Mesenchymal stem cell (in vitro differentiated cells and primary cell): ENCODE measurements at regions not wholly inside any gene's neighbourhood (a gene's known extent, or its start where the extent isn't known, plus 50 kb on each side); places are given as distances from the start of the nearest gene placed in this dataset.

ENCODE experiments used
- DNase-seq: peaks from one replicate; pipeline ENCODE4 v3.0.0-alpha.2; 2013
- H2AFZ ChIP-seq: one replicate; pipeline ENCODE4 v1.6.1; 2013; ENCODE audit warnings: low read depth, mild to moderate bottlenecking, control low read depth, inconsistent platforms, low read length, moderate library complexity
- H2AK5ac ChIP-seq: 2 replicates; pipeline ENCODE4 v1.6.1; 2013; ENCODE audit warnings: low read length, moderate library complexity, mild to moderate bottlenecking, inconsistent platforms; ENCODE audit not compliant: severe bottlenecking
- H2BK120ac ChIP-seq: one replicate; pipeline ENCODE4 v1.6.1; 2013; ENCODE audit warnings: low read depth, mild to moderate bottlenecking, inconsistent platforms, low read length, moderate library complexity
- H2BK12ac ChIP-seq, 2 experiments: one replicate each; pipeline ENCODE4 v1.6.1; 2013; ENCODE audit warnings: inconsistent platforms in 2 of 2, low read length in 2 of 2, mild to moderate bottlenecking in 2 of 2, moderate library complexity in 2 of 2, control low read depth in 1 of 2
- H2BK15ac ChIP-seq: one replicate; pipeline ENCODE4 v1.6.1; 2013; ENCODE audit warnings: mild to moderate bottlenecking, low read depth, inconsistent platforms; ENCODE audit not compliant: poor library complexity, severe bottlenecking
- H2BK5ac ChIP-seq: 2 replicates; pipeline ENCODE4 v1.6.1; 2013; ENCODE audit warnings: low read depth, mild to moderate bottlenecking, low read length, control low read depth, inconsistent platforms; ENCODE audit not compliant: poor library complexity, severe bottlenecking
- H3K14ac ChIP-seq, 2 experiments: one replicate each; pipeline ENCODE4 v1.6.1; 2013; ENCODE audit warnings: inconsistent platforms in 2 of 2, low read length in 2 of 2, control low read depth in 1 of 2, mild to moderate bottlenecking in 1 of 2, moderate library complexity in 1 of 2
- H3K18ac ChIP-seq, 2 experiments: one replicate each; pipeline ENCODE4 v1.6.1; 2013; ENCODE audit warnings: inconsistent platforms in 2 of 2, low read length in 2 of 2, control low read depth in 1 of 2, low read depth in 1 of 2, mild to moderate bottlenecking in 1 of 2
- H3K23ac ChIP-seq, 2 experiments: one replicate each; pipeline ENCODE4 v1.6.1; 2013; ENCODE audit warnings: inconsistent platforms in 2 of 2, low read length in 2 of 2, mild to moderate bottlenecking in 2 of 2, moderate library complexity in 2 of 2, control low read depth in 1 of 2
- H3K27ac ChIP-seq: 2 replicates; pipeline ENCODE4 v1.5.1; 2013; ENCODE audit warnings: mild to moderate bottlenecking, moderate library complexity, low read length, control low read depth, inconsistent platforms; ENCODE audit not compliant: poor library complexity, severe bottlenecking
- H3K27me3 ChIP-seq, 2 experiments: 2 replicates each; pipeline versions ENCODE4 v1.6.1 to v1.7.0; 2013; ENCODE audit warnings: low read length in 2 of 2, mild to moderate bottlenecking in 2 of 2, moderate library complexity in 2 of 2, control low read depth in 1 of 2, inconsistent platforms in 1 of 2; ENCODE audit not compliant: control insufficient read depth in 1 of 2, insufficient read depth in 1 of 2
- H3K36me3 ChIP-seq, 2 experiments: 2 replicates each; pipeline versions ENCODE4 v1.6.1 to v1.7.0; 2013; ENCODE audit warnings: low read length in 2 of 2, control low read depth in 1 of 2, inconsistent platforms in 1 of 2, low read depth in 1 of 2, mild to moderate bottlenecking in 1 of 2; ENCODE audit not compliant: insufficient read depth in 2 of 2, control insufficient read depth in 1 of 2
- H3K4ac ChIP-seq, 2 experiments: one replicate each; pipeline ENCODE4 v1.6.1; 2013; ENCODE audit warnings: inconsistent platforms in 2 of 2, low read length in 2 of 2, mild to moderate bottlenecking in 2 of 2, moderate library complexity in 2 of 2, control low read depth in 1 of 2, low read depth in 1 of 2
- H3K4me1 ChIP-seq: 2 replicates; pipeline ENCODE4 v1.6.1; 2013; ENCODE audit warnings: low read depth, low read length, control low read depth; ENCODE audit not compliant: control insufficient read depth, insufficient read depth
- H3K4me2 ChIP-seq: 2 replicates; pipeline ENCODE4 v1.6.1; 2013; ENCODE audit warnings: low read length, mild to moderate bottlenecking, inconsistent platforms; ENCODE audit not compliant: poor library complexity, severe bottlenecking
- H3K4me3 ChIP-seq, 2 experiments: 2 replicates each; pipeline versions ENCODE4 v1.5.1 to v1.7.0; 2013; ENCODE audit warnings: low read length in 2 of 2, mild to moderate bottlenecking in 2 of 2, control low read depth in 1 of 2, low read depth in 1 of 2; ENCODE audit not compliant: insufficient read depth in 1 of 2
- H3K79me1 ChIP-seq: replicated peaks from 2 replicates; pipeline ENCODE4 v1.6.1; 2013; ENCODE audit warnings: mild to moderate bottlenecking, control low read depth, low read length, inconsistent platforms; ENCODE audit not compliant: poor library complexity, severe bottlenecking
- H3K9ac ChIP-seq: 2 replicates; pipeline ENCODE4 v1.7.0; 2013; ENCODE audit warnings: mild to moderate bottlenecking, low read length, moderate library complexity
- H3K9me3 ChIP-seq: 2 replicates; pipeline ENCODE4 v1.7.0; 2013; ENCODE audit warnings: mild to moderate bottlenecking, low read length; ENCODE audit not compliant: control insufficient read depth
- H4K8ac ChIP-seq: one replicate; pipeline ENCODE4 v1.6.1; 2013; ENCODE audit warnings: inconsistent platforms, mild to moderate bottlenecking, low read length, moderate library complexity
- H4K91ac ChIP-seq: one replicate; pipeline ENCODE4 v1.6.1; 2013; ENCODE audit warnings: mild to moderate bottlenecking, low read length, inconsistent platforms
- WGBS: methylation state at CpG from one replicate; pipeline ENCODE4 v1.1.7; 2013; ENCODE audit warnings: mixed read lengths; 5-methylcytosine and 5-hydroxymethylcytosine counted together

DNA sequence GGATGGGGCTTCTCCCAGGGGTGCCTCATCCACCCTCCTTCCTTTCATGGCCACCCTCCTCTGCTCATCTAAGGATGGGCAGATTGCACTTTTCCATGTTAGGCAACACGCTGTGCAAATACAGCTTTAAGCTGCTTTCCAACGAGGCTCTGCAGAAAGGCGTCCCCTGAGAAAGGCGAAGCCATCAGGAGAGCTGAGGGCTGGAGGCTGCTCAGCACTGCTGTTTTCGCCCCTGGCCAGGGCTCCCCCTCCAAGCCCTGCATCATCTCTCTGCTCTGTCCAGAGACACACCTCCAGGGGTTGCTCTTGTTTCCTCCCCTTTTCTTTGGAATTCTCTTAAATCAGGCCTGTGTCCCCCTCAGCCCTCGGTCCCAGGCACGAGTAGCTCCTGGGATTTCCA is 526.1 kb downstream of the CDH26 start:
- H3K79me1 ChIP-seq = no peaks in the 10 kb centered on the region
- no peak overlapping the region for H3K4me2 ChIP-seq
- H3K14ac ChIP-seq = no peak overlapping the region
- no peak overlapping the region for H4K91ac ChIP-seq
- no peak overlapping the region for H3K27ac ChIP-seq
- H2AK5ac ChIP-seq = no peak overlapping the region
- no peaks in the 10 kb centered on the region for H3K4me1 ChIP-seq
- H2BK15ac ChIP-seq = no peak overlapping the region
- H3K4me3 ChIP-seq = no peak overlapping the region
- no peaks in the 10 kb centered on the region for H3K36me3 ChIP-seq
- H2BK12ac ChIP-seq = no peak overlapping the region
- H3K27me3 ChIP-seq = peaks cover 0 to 4% of the 10 kb centered on the region in 2 experiments
- H2BK120ac ChIP-seq = no peak overlapping the region
- H2BK5ac ChIP-seq = no peak overlapping the region
- no peak overlapping the region for H4K8ac ChIP-seq
- no peak overlapping the region for H3K18ac ChIP-seq
- no peak overlapping the region for H3K23ac ChIP-seq
- no peak overlapping the region for H3K9ac ChIP-seq
- H3K9me3 ChIP-seq = no peaks in the 10 kb centered on the region
- 75% methylated on average over 7 of the region's 7 CpGs for WGBS
- DNase-seq = no peak
- no peak overlapping the region for H2AFZ ChIP-seq
- no peak overlapping the region for H3K4ac ChIP-seq

DNA sequence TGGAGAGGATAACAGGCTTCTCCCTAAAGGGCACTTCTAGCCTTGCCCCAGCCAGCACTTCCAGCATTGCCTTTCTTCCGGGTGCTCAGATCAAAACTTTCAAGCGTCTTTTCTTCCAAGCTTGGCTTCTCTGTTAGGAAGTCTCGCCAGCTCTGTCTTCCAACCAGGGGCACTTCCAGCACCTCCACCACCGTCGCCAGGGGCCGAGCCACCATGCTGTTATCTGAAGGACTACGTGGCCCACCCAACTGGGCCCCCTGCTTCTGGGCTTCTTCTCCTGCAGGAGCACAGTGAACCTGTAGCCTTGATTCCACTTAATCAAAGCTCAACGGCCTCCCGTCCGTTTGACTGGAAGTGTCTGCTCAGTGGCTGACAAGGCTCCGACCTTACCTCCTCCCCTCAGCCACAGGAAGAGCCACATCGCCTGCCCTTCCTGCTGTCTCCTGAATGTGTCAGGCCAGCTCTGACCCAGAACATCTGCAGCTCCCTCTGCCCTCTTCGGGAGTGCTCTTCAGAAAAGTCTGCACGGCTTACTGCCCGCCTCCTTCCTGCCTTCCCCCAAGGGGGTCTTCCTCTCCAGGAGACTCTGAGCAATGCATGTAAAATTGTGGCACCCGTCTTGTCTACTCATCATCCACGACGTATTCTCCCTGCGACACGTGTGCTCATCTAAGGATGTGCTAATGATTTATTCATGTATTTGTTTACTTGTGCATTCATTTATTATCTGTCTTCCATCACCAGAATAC is 527.0 kb downstream of the CDH26 start:
- H2BK5ac ChIP-seq = no peak overlapping the region
- no peaks in the 10 kb centered on the region for H3K79me1 ChIP-seq
- H3K4me3 ChIP-seq = no peak overlapping the region
- H3K36me3 ChIP-seq = no peaks in the 10 kb centered on the region
- H2BK120ac ChIP-seq = no peak overlapping the region
- whole genome bisulfite sequencing = 62% methylated on average over 15 of the region's 20 CpGs
- no peak overlapping the region for H3K18ac ChIP-seq
- H3K27ac ChIP-seq = no peak overlapping the region
- no peak overlapping the region for H4K91ac ChIP-seq
- H3K4ac ChIP-seq = no peak overlapping the region
- H3K9ac ChIP-seq = no peak overlapping the region
- H3K4me1 ChIP-seq = no peaks in the 10 kb centered on the region
- H3K23ac ChIP-seq = no peak overlapping the region
- H3K9me3 ChIP-seq = no peaks in the 10 kb centered on the region
- no peak overlapping the region for H2BK12ac ChIP-seq
- H2AK5ac ChIP-seq = no peak overlapping the region
- H3K14ac ChIP-seq = no peak overlapping the region
- no peak overlapping the region for H3K4me2 ChIP-seq
- no peak overlapping the region for H2BK15ac ChIP-seq
- peaks cover 0 to under 1% of the 10 kb centered on the region in 2 experiments for H3K27me3 ChIP-seq
- DNase-seq = no peak
- H4K8ac ChIP-seq = no peak overlapping the region
- H2AFZ ChIP-seq = no peak overlapping the region

DNA sequence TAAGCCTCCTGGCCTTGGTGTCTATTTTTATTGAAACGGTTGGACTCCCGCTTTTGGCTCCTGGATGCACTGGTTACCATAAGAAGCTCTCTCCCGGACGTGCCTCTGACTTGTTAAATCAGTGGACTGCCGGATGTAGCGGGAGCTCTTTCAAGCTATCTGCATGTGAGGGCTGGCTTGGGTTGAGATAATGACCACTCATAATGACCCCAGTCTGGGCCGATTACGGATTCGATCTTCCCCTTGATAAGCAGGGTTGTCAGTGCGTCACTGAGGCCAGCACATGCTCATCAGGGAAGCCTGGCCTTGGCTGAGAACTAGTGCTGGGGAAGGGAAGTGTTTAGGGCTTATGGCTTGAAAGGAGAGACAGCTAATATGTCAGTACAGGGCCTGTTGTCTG is 528.1 kb downstream of the CDH26 start:
- 77% methylated on average over 10 of the region's 10 CpGs for WGBS
- H3K14ac ChIP-seq = no peak overlapping the region
- no peak for DNase-seq
- H3K4me1 ChIP-seq = no peaks in the 10 kb centered on the region
- H3K27ac ChIP-seq = no peak overlapping the region
- no peak overlapping the region for H2BK5ac ChIP-seq
- no peak overlapping the region for H3K4me2 ChIP-seq
- no peak overlapping the region for H2BK12ac ChIP-seq
- no peak overlapping the region for H2BK15ac ChIP-seq
- H3K9me3 ChIP-seq = no peaks in the 10 kb centered on the region
- H3K27me3 ChIP-seq = no peaks in the 10 kb centered on the region
- no peaks in the 10 kb centered on the region for H3K79me1 ChIP-seq
- no peak overlapping the region for H3K23ac ChIP-seq
- no peak overlapping the region for H2AK5ac ChIP-seq
- no peak overlapping the region for H4K8ac ChIP-seq
- no peak overlapping the region for H3K4me3 ChIP-seq
- H3K4ac ChIP-seq = no peak overlapping the region
- H3K9ac ChIP-seq = no peak overlapping the region
- H4K91ac ChIP-seq = no peak overlapping the region
- H3K36me3 ChIP-seq = no peaks in the 10 kb centered on the region
- no peak overlapping the region for H2BK120ac ChIP-seq
- H3K18ac ChIP-seq = no peak overlapping the region
- no peak overlapping the region for H2AFZ ChIP-seq

DNA sequence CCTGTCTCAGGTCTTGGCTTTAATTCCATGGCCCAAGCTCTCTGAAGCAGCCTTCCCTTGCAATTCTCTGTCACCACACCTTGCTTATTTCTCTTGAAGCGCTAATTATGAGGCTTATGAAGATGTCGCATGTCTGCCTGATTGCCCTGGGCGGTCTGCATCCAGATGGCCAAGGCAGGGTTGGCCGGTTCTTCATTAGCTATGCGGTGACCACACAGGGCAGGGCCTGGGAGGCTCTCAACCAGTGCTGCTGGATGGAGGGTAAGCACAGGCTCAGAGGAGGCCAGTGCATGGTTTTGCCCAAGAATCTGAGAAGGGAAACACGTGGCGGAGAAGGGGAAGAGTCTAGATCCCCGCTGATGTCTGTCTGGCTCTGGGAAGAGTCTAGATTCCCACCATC is 528.7 kb downstream of the CDH26 start:
- no peak overlapping the region for H4K8ac ChIP-seq
- 83% methylated on average over 8 of the region's 8 CpGs for WGBS
- no peak overlapping the region for H2AFZ ChIP-seq
- H3K4me1 ChIP-seq = no peaks in the 10 kb centered on the region
- DNase-seq = no peak
- H3K4ac ChIP-seq = no peak overlapping the region
- no peak overlapping the region for H3K27ac ChIP-seq
- H3K4me2 ChIP-seq = no peak overlapping the region
- no peaks in the 10 kb centered on the region for H3K79me1 ChIP-seq
- H3K9me3 ChIP-seq = no peaks in the 10 kb centered on the region
- H3K23ac ChIP-seq = no peak overlapping the region
- no peak overlapping the region for H2AK5ac ChIP-seq
- no peak overlapping the region for H3K18ac ChIP-seq
- no peaks in the 10 kb centered on the region for H3K27me3 ChIP-seq
- no peak overlapping the region for H2BK15ac ChIP-seq
- H2BK12ac ChIP-seq = no peak overlapping the region
- no peak overlapping the region for H2BK120ac ChIP-seq
- no peak overlapping the region for H3K14ac ChIP-seq
- no peaks in the 10 kb centered on the region for H3K36me3 ChIP-seq
- no peak overlapping the region for H4K91ac ChIP-seq
- H2BK5ac ChIP-seq = no peak overlapping the region
- H3K4me3 ChIP-seq = no peak overlapping the region
- no peak overlapping the region for H3K9ac ChIP-seq
